Spinal cord (tissue), 9 donors: ENCODE measurements at regions not wholly inside any gene's neighbourhood (a gene's known extent, or its start where the extent isn't known, plus 50 kb on each side); places are given as distances from the start of the nearest gene placed in this dataset.
"Not testable (repeated sequence)": the region's sequence is repeated elsewhere in the genome, so short reads cannot be mapped to it uniquely, and the experiment has no call there.

Source experiments
- DNase-seq, 6 donors: peaks; one replicate each; pipeline versions ENCODE4 v3.0.0 to v3.0.0-alpha.2; 2013 to 2015; ENCODE audit warnings: low spot score in 6 of 6, low read depth in 4 of 6
- H3K27ac ChIP-seq: one replicate; pipeline ENCODE4 v1.5.1; 2013; ENCODE audit warnings: low read depth, low read length, control low read depth
- H3K27me3 ChIP-seq: one replicate; pipeline ENCODE4 v1.6.1; 2013; ENCODE audit warnings: low read length; ENCODE audit not compliant: control insufficient read depth, insufficient read depth
- H3K36me3 ChIP-seq: one replicate; pipeline ENCODE4 v1.6.1; 2013; ENCODE audit warnings: low read length; ENCODE audit not compliant: control insufficient read depth, insufficient read depth
- H3K4me1 ChIP-seq: one replicate; pipeline ENCODE4 v1.6.1; 2013; ENCODE audit warnings: low read length; ENCODE audit not compliant: control insufficient read depth, insufficient read depth
- H3K4me3 ChIP-seq: one replicate; pipeline ENCODE4 v1.5.1; 2013; ENCODE audit warnings: low read depth, low read length, control low read depth
- H3K9me3 ChIP-seq: one replicate; pipeline ENCODE4 v1.6.1; 2013; ENCODE audit warnings: low read length; ENCODE audit not compliant: control insufficient read depth, insufficient read depth
- WGBS: methylation state at CpG from one replicate; pipeline ENCODE4 v1.1.5; 2013; ENCODE audit warnings: missing lambda C conversion rate; ENCODE audit not compliant: insufficient coverage; 5-methylcytosine and 5-hydroxymethylcytosine counted together
- donor health status: healthy.

DNA sequence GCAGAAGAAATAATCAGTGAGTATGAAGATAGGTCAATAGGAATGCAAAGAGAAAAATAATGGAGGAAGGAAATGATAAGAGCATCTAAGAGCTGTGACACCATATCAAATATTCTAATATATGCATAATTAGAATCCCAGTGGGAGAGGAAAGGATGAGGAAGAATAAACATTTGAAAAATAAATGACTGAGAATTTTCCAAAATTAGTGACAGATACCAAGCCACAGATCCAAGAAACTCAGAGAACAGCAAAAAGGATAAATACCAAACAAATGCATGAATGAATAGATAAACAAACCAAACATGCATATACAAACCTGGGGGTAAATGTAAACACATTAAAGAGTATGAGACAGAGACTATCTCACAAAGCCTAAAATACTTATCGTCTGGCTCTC is 101.4 kb downstream of the PRR15 start:
- DNase-seq, H3K27ac ChIP-seq, H3K4me3 ChIP-seq, H3K27me3 ChIP-seq, H3K9me3 ChIP-seq, H3K36me3 ChIP-seq, H3K4me1 ChIP-seq: not testable (repeated sequence)
- no CpG with 5 or more reads among the region's 1 CpG for WGBS

DNA sequence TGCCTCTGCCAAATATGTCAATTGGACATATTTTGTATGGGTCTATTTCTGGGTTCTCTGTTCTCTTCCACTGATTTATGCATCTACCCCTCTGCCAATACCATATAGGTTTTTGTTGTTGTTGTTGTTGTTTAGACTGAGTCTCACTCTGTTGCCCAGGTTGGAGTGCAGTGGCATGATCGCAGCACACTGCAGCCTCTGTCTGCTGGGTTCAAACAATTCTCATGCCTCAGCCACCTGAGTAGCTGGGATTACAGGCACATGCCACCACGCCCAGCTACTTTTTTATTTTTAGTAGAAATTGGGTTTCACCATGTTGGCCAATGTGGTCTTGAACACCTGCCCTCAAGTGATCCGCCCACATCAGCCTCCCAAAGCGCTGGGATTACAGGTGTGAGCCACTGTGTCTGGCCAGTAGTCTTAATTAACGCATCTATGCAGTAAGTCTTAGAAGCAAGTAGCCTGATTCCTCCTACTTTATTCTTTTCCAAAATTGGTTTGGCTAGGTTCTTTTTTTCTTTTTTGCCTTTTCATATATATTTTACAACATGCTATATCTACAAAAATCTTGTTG is 103.5 kb downstream of the PRR15 start:
- not testable (repeated sequence) for H3K4me1 ChIP-seq, H3K27ac ChIP-seq, H3K36me3 ChIP-seq, H3K4me3 ChIP-seq, DNase-seq, H3K27me3 ChIP-seq, H3K9me3 ChIP-seq
- WGBS: no CpG with 5 or more reads among the region's 5 CpGs

DNA sequence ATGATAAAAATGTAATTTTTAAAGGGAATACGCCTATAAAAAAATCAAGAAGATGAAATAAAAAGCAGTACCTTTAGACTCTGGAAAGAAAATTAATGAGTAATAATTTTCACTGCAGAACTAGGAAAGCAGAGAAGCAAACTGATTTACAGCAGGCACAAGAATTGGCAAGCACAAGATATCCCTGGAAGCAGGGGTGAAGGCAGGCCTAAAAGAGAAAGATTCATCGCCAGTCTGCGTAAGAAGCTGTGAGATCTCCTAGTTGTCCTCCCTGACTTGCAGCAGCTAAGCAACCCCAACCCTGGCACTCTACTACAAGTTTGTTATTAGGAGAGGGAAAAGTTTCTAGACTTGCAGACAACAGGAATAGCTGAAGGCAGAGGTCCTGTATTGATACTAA is 107.7 kb downstream of the PRR15 start:
- peak in 1 of 6 donors; percentile 15 for DNase-seq
- no CpG with 5 or more reads among the region's 3 CpGs for WGBS
- not testable (repeated sequence) for H3K27ac ChIP-seq

DNA sequence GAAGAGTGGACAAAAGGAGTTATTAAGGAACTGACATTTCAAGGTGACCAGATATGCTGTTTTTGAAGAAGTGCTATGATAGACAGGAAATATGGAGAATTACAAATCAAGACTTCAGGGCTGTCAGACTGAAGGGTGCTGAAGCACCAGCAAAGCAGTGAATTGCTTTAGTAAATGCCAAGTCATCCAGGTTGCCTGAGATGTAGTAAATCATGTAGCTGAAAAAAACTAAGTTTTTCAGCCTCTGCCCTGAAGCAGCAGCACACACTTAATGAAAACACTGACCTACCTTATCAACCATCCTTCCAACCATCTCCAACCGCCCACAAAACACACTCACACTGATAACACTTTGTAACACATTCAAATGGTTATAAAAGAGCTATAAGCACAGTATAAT is 110.0 kb downstream of the PRR15 start:
- H3K4me3 ChIP-seq, H3K27me3 ChIP-seq, H3K36me3 ChIP-seq, H3K9me3 ChIP-seq, H3K27ac ChIP-seq, H3K4me1 ChIP-seq, DNase-seq: not testable (repeated sequence)
- WGBS: no CpG with 5 or more reads among the region's 1 CpG

More for the DNA sequence above, 107.7 kb downstream of the PRR15 start:
- H3K4me3 ChIP-seq, H3K36me3 ChIP-seq, H3K9me3 ChIP-seq, H3K27me3 ChIP-seq, H3K4me1 ChIP-seq: not testable (repeated sequence)

DNA sequence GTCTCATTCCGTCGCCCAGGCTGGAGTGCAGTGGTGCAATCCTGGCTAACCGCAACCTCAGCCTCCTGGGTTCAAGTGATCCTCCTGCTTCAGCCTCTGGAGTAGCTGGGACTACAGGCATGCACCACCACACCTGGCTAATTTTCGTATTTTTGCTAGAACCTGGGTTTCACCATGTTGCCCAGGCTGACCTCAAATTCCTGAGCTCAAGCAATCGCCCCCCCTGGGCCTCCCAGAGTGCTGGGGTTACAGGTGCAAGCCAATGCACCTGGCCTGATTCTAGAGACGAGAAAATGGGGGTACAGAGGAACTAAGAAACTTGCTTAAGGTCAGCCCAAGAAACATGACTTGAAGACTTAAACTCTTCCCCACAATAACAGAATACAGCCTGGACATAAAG is 111.0 kb downstream of the PRR15 start:
- H3K36me3 ChIP-seq, H3K27ac ChIP-seq, H3K4me3 ChIP-seq, H3K4me1 ChIP-seq, DNase-seq, H3K27me3 ChIP-seq, H3K9me3 ChIP-seq: not testable (repeated sequence)
- no CpG with 5 or more reads among the region's 6 CpGs for WGBS

DNA sequence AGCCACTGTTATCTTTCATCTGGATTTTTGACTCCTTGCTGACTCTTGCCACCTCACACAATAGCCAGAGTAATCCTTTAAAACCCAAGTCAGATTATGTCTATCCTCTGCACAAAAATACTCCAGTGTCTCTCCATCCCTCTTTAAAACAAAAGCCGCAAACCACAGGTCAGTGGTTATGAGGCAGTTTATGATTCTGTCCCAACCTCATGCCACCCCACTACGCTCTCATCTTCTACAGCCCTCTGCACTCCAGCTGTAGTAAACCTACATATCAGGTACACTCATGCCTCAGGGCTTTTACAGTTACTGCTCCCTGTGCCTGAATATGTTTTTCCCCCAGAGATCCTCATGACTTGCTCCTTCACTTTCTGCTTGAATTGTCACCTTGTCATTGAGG is 113.6 kb downstream of the PRR15 start:
- H3K4me1 ChIP-seq, H3K27me3 ChIP-seq, H3K27ac ChIP-seq, H3K36me3 ChIP-seq, H3K9me3 ChIP-seq, H3K4me3 ChIP-seq, DNase-seq: not testable (repeated sequence)
- WGBS: no CpG with 5 or more reads among the region's 2 CpGs

DNA sequence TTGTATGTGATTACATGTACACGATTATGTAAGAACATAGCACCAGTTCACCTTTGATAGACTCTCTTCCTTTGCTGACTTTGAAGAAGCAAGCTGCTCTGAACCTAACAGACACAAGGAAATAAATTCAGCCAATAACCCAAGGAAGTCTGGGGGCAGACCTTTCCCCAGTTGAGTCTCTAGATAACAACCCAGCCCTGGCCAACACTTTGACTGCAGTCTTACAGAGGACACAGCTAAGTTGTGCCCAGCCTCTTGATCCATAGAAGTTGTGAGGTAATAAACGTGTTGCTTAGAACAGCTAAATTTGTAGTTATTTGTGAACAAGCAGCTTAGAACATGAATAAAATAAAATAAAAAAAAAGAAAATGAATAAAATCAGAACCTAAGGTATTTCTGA is 116.3 kb downstream of the PRR15 start:
- H3K27ac ChIP-seq, H3K27me3 ChIP-seq, H3K9me3 ChIP-seq, H3K4me3 ChIP-seq, DNase-seq, H3K4me1 ChIP-seq, H3K36me3 ChIP-seq: not testable (repeated sequence)
- WGBS: no CpG with 5 or more reads among the region's 2 CpGs

DNA sequence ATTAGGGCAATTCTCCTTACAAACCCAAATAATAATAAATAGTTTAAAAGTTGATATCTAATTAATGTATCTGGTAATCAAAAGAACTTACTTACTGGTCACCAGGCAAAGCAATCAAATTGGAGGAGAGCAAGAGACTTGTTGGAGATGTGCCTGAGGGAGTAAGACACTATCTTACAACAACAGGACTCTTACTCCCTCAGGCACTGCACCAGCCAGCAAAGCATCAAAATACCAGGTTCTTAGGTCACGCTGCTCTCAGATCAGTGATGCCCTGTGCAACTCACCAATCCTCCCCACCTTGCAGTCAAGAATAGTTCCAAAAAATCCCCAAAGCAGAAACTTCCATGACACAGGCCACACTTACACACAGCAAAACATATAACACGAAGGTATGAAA is 117.0 kb downstream of the PRR15 start:
- no CpG with 5 or more reads among the region's 2 CpGs for WGBS
- H3K27me3 ChIP-seq, H3K4me3 ChIP-seq: not testable (repeated sequence)

DNA sequence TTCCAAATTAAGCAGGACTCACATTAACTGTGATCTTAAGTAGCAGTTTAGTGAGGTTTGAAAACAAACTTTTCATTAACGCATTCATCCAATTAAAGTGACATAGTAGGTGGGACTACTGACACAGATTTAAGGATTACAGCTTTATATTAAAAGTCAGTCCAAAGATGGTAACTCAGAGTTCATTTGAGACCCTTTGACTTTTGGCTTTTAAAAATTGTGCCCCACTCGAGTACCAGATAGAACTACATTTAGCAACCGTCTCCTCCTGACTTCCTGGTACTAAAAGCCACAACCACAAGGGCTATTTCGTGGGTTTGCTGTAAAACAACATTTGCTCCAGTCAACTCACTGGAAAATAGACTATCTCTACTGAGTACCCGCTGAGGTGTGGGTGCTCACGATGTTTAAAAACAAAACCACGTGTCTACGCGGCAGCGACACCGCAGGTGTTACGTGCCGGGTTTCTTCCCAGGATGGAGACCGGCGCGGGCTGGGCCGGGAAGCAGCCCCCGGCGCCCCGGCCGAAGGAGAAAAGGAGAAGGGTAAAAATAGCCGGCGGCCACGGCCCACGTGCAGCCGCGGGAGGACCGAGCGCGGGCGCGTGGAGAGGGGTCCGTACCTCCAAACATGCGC is 120.6 kb downstream of the PRR15 start:
- H3K27me3 ChIP-seq, H3K9me3 ChIP-seq, H3K27ac ChIP-seq, H3K4me1 ChIP-seq, H3K36me3 ChIP-seq: not testable (repeated sequence)
- 0% methylated on average over 18 of the region's 34 CpGs for WGBS
- peak overlapping the region; percentile 47 for H3K4me3 ChIP-seq
- peak in 3 of 6 donors; percentile 9 to 25 (median 12) for DNase-seq

More for the DNA sequence above, 117.0 kb downstream of the PRR15 start:
- not testable (repeated sequence) for H3K36me3 ChIP-seq, H3K9me3 ChIP-seq, DNase-seq, H3K27ac ChIP-seq, H3K4me1 ChIP-seq

DNA sequence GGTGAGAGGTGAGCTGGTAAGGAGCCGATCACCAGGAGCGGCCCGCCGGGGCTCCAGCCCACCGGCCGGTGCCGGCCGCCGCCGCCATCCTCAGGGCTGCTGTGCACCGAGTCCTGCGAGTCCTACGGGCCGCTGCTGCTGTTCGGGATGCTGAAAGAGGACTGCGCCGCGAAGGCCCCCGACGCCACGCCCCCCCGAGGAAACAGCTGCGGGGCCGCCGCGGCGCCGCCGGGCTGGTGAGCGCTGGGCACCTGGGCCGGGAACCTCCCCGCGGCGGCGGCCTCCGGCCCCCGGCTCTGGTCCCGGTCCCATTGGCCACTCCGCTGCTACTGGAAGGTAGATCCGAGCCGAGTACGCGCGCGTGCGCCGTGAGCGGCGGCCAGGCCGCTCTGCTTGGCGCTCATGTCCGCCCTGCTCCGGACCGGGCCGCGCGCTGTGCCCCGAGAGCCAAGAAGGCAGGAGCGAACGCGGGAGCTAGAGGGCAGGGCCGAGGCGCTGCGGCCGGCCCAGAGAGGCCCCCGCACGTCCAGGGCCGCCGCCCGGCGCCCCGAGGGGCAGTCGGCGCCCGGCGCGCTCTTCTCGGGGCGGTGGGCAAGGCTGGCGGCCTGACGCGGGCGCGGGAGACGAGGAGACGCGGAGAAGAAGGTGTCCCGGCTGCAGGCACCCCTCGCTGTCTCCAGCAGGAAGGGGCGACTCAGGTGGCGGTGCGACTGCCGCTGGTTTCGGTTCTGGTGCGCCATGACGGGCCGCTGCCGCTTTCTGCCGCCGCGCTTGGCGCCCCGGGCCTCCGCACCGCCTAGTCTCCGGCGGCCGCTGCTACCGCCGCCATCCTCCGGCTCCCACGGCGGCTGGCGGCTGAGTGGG is 121.3 kb upstream of the WIPF3 start:
- peak; percentile 27 to 85 (median 48) for DNase-seq
- H3K4me1 ChIP-seq: no peaks in the 10 kb centered on the region
- peak overlapping the region; percentile 47 for H3K4me3 ChIP-seq
- under 1% methylated on average over 100 of the region's 114 CpGs for WGBS
- H3K27ac ChIP-seq: peak overlapping the region; percentile 79
- H3K36me3 ChIP-seq: no peaks in the 10 kb centered on the region
- no peaks in the 10 kb centered on the region for H3K9me3 ChIP-seq
- no peaks in the 10 kb centered on the region for H3K27me3 ChIP-seq
